H1 (cell line): ENCODE measurements at regions not wholly inside any gene's neighbourhood (a gene's known extent, or its start where the extent isn't known, plus 50 kb on each side); places are given as distances from the start of the nearest gene placed in this dataset.

Experiments used
- CTCF ChIA-PET: fragments of 300-600 bp; sonication (Branson Sonifier 250); formaldehyde crosslinking; loops from one replicate; lab custom pipeline; 2021; ENCODE audit not compliant: partially characterized antibody; lab: Charles Lee
- POLR2A ChIA-PET: fragments of 300-600 bp; sonication (Branson Sonifier 250); formaldehyde crosslinking; loops from one replicate; lab custom pipeline; 2021; ENCODE audit warnings: inconsistent platforms; ENCODE audit not compliant: partially characterized antibody; lab: Charles Lee
- DNase-seq, 2 experiments: peaks; one replicate each; pipeline versions ENCODE4 v3.0.0 to v3.0.0-alpha.2; 2010 to 2022; ENCODE audit warnings: low spot score in 2 of 2, low read depth in 1 of 2, mixed read lengths in 1 of 2
- FAIRE-seq: peaks from 2 replicates; lab custom pipeline; 2011; peaks lifted over from hg19 to GRCh38; lab: Jason Lieb, UNC
- H2AFZ ChIP-seq: 2 replicates; pipeline ENCODE4 v1.8.1; 2012; ENCODE audit warnings: low read length, inconsistent platforms
- H2AK5ac ChIP-seq: 2 replicates; pipeline ENCODE4 v1.6.1; 2013; ENCODE audit warnings: low read depth, low read length
- H2BK120ac ChIP-seq: replicated peaks from 2 replicates; pipeline ENCODE3; 2013; ENCODE audit warnings: low read depth, low read length, inconsistent platforms
- H2BK12ac ChIP-seq: 2 replicates; pipeline ENCODE4 v1.6.1; 2013; ENCODE audit warnings: low read depth, low read length
- H2BK15ac ChIP-seq: 2 replicates; pipeline ENCODE4 v1.6.1; 2013; ENCODE audit warnings: low read length
- H2BK20ac ChIP-seq: 2 replicates; pipeline ENCODE4 v1.6.1; 2013; ENCODE audit warnings: low read length
- H2BK5ac ChIP-seq: 2 replicates; pipeline ENCODE4 v1.6.1; 2013; ENCODE audit warnings: low read depth, low read length
- H3K14ac ChIP-seq: 2 replicates; pipeline ENCODE4 v1.6.1; 2013; ENCODE audit warnings: inconsistent platforms; ENCODE audit not compliant: insufficient read length
- H3K18ac ChIP-seq: 2 replicates; pipeline ENCODE4 v1.6.1; 2013; ENCODE audit warnings: low read length; ENCODE audit errors: extremely low read depth
- H3K23ac ChIP-seq: 2 replicates; pipeline ENCODE4 v1.6.1; 2013; ENCODE audit warnings: inconsistent platforms; ENCODE audit not compliant: insufficient read length
- H3K23me2 ChIP-seq: 2 replicates; pipeline ENCODE4 v1.6.1; 2013; ENCODE audit warnings: low read depth, low read length
- H3K27ac ChIP-seq: 2 replicates; pipeline ENCODE4 v1.6.1; 2011; ENCODE audit warnings: low read depth, low read length, inconsistent platforms
- H3K27me3 ChIP-seq, 4 experiments: replicated peaks in 1 of 4; 1 replicate in 1 of 4; 2 replicates in 3 of 4; pipeline versions ENCODE4 v1.6.1 to v1.8.1; 2011 to 2013; ENCODE audit warnings: low read length in 3 of 4, mild to moderate bottlenecking in 3 of 4, inconsistent platforms in 2 of 4, mixed read lengths in 2 of 4, moderate library complexity in 1 of 4; ENCODE audit not compliant: control insufficient read depth in 3 of 4, insufficient read depth in 3 of 4; ENCODE audit errors: extremely low read depth in 1 of 4
- H3K36me3 ChIP-seq, 4 experiments: 2 replicates each; pipeline versions ENCODE4 v1.6.1 to v1.8.1; 2011 to 2013; ENCODE audit warnings: mild to moderate bottlenecking in 4 of 4, low read length in 3 of 4, moderate library complexity in 2 of 4, control low read depth in 1 of 4, inconsistent platforms in 1 of 4; ENCODE audit not compliant: insufficient read depth in 4 of 4, control insufficient read depth in 2 of 4
- H3K4ac ChIP-seq: replicated peaks from 2 replicates; pipeline ENCODE3; 2013; ENCODE audit warnings: low read length, low read depth, mixed read lengths, inconsistent platforms; ENCODE audit not compliant: insufficient read length
- H3K4me1 ChIP-seq, 4 experiments: replicated peaks in 1 of 4; 1 replicate in 1 of 4; 2 replicates in 3 of 4; pipeline versions ENCODE4 v1.6.1 to v1.8.1; 2011 to 2013; ENCODE audit warnings: low read length in 3 of 4, inconsistent platforms in 2 of 4, mixed read lengths in 1 of 4; ENCODE audit not compliant: insufficient read depth in 4 of 4, control insufficient read depth in 3 of 4
- H3K4me2 ChIP-seq, 2 experiments: 2 replicates each; pipeline versions ENCODE4 v1.6.1 to v1.8.1; 2011 to 2013; ENCODE audit warnings: low read depth in 2 of 2, low read length in 2 of 2, control low read depth in 1 of 2, inconsistent platforms in 1 of 2, mild to moderate bottlenecking in 1 of 2; ENCODE audit not compliant: insufficient read depth in 1 of 2
- H3K4me3 ChIP-seq, 4 experiments: fragments of 200-600, 300-600 bp in 1 of 4; sonication (generic), shearing (Covaris generic), sonication (Bioruptor Twin) in 1 of 4; 2 replicates each; pipeline versions ENCODE4 v1.5.1 to v1.8.1; 2011 to 2016; ENCODE audit warnings: low read length in 4 of 4, low read depth in 3 of 4, control low read depth in 2 of 4, inconsistent platforms in 2 of 4, mild to moderate bottlenecking in 2 of 4, mixed read lengths in 1 of 4, moderate library complexity in 1 of 4; ENCODE audit not compliant: insufficient read depth in 2 of 4; ENCODE audit errors: extremely low read depth in 1 of 4
- H3K56ac ChIP-seq: replicated peaks from 2 replicates; pipeline ENCODE3; 2013; ENCODE audit warnings: low read depth, mild to moderate bottlenecking, mixed read lengths, low read length, inconsistent platforms; ENCODE audit not compliant: insufficient read length
- H3K79me1 ChIP-seq: 2 replicates; pipeline ENCODE4 v1.6.1; 2013; ENCODE audit warnings: low read depth, low read length, control low read depth
- H3K79me2 ChIP-seq, 2 experiments: 2 replicates each; pipeline versions ENCODE4 v1.6.1 to v1.8.1; 2012 to 2013; ENCODE audit warnings: low read length in 2 of 2, mild to moderate bottlenecking in 2 of 2, inconsistent platforms in 1 of 2; ENCODE audit not compliant: insufficient read depth in 2 of 2, control insufficient read depth in 1 of 2
- H3K9ac ChIP-seq, 4 experiments: replicated peaks in 1 of 4; 1 replicate in 1 of 4; 2 replicates in 3 of 4; pipeline versions ENCODE4 v1.6.1 to v1.8.1; 2011 to 2013; ENCODE audit warnings: low read depth in 3 of 4, low read length in 3 of 4, control low read depth in 2 of 4, mild to moderate bottlenecking in 2 of 4, moderate library complexity in 2 of 4, inconsistent platforms in 1 of 4; ENCODE audit errors: extremely low read depth in 1 of 4
- H3K9me3 ChIP-seq, 2 experiments: 2 replicates each; pipeline versions ENCODE4 v1.6.1 to v1.8.1; 2012 to 2013; ENCODE audit warnings: mild to moderate bottlenecking in 2 of 2, moderate library complexity in 2 of 2, control low read depth in 1 of 2, inconsistent platforms in 1 of 2, low read depth in 1 of 2, low read length in 1 of 2, mixed read lengths in 1 of 2; ENCODE audit not compliant: insufficient read depth in 2 of 2
- H4K20me1 ChIP-seq, 2 experiments: replicated peaks in 1 of 2; 2 replicates each; pipeline versions ENCODE3 to v1.8.1; 2011 to 2013; ENCODE audit warnings: inconsistent platforms in 2 of 2, low read length in 2 of 2, mild to moderate bottlenecking in 1 of 2; ENCODE audit not compliant: insufficient read depth in 2 of 2, control insufficient read depth in 1 of 2
- H4K5ac ChIP-seq: 2 replicates; pipeline ENCODE4 v1.6.1; 2013; ENCODE audit warnings: low read length, low read depth, mixed read lengths, inconsistent platforms; ENCODE audit not compliant: insufficient read length
- H4K8ac ChIP-seq: 2 replicates; pipeline ENCODE4 v1.8.0; 2013; ENCODE audit warnings: mild to moderate bottlenecking, moderate library complexity, low read length, inconsistent platforms; ENCODE audit not compliant: insufficient read depth; ENCODE audit errors: extremely low read depth
- H4K91ac ChIP-seq: replicated peaks from 2 replicates; pipeline ENCODE3; 2013; ENCODE audit warnings: low read length, mixed read lengths, inconsistent platforms; ENCODE audit not compliant: insufficient read length
- CHD2 ChIP-seq: IDR thresholded peaks from 2 replicates; pipeline ENCODE4 v1.6.1; 2012; ENCODE audit warnings: low read length, improper control_type of control experiment
- CREB1 ChIP-seq: IDR thresholded peaks from 2 replicates; pipeline ENCODE4 v1.6.1; 2012; ENCODE audit warnings: inconsistent platforms
- CTBP2 ChIP-seq: IDR thresholded peaks from 2 replicates; pipeline ENCODE4 v1.7.0; 2011; ENCODE audit warnings: borderline replicate concordance, mild to moderate bottlenecking, moderate library complexity, mixed read lengths, low read length; ENCODE audit not compliant: insufficient read depth, insufficient read length
- JUND ChIP-seq: IDR thresholded peaks from 2 replicates; pipeline ENCODE4 v1.6.1; 2011; ENCODE audit warnings: mild to moderate bottlenecking, improper control_type of control experiment, low read length
- KDM4A ChIP-seq: IDR thresholded peaks from one replicate; pipeline ENCODE4 v1.7.1; 2012; ENCODE audit warnings: low read depth, mild to moderate bottlenecking, moderate library complexity, low read length, inconsistent platforms; ENCODE audit not compliant: severe bottlenecking
- MAX ChIP-seq: IDR thresholded peaks from 2 replicates; pipeline ENCODE4 v1.6.1; 2012; ENCODE audit warnings: inconsistent platforms
- NANOG ChIP-seq: IDR thresholded peaks from 2 replicates; pipeline ENCODE4 v1.6.1; 2011; ENCODE audit warnings: low read length, low read depth, mild to moderate bottlenecking, inconsistent platforms; ENCODE audit not compliant: insufficient read depth, poor library complexity, severe bottlenecking
- NRF1 ChIP-seq: IDR thresholded peaks from 2 replicates; pipeline ENCODE4 v1.6.1; 2011; ENCODE audit warnings: mild to moderate bottlenecking, low read depth, low read length, improper control_type of control experiment
- POLR2AphosphoS5 ChIP-seq: IDR thresholded peaks from 2 replicates; pipeline ENCODE4 v1.6.1; 2011; ENCODE audit warnings: low read depth, low read length
- RNF2 ChIP-seq: fragments of 200-900, 300-1000 bp; sonication (generic); IDR thresholded peaks from 2 replicates; pipeline ENCODE4 v1.7.1; 2016; ENCODE audit warnings: borderline replicate concordance, low read depth, mild to moderate bottlenecking, antibody characterized with exemption, low read length; ENCODE audit not compliant: poor library complexity, severe bottlenecking; ENCODE audit errors: missing control alignments
- RXRA ChIP-seq: IDR thresholded peaks from 2 replicates; pipeline ENCODE4 v1.6.1; 2011; ENCODE audit warnings: low read depth, mild to moderate bottlenecking, low read length, moderate library complexity; ENCODE audit not compliant: insufficient read depth
- SAP30 ChIP-seq: fragments of 300-600 bp; sonication (generic); IDR thresholded peaks from 2 replicates; pipeline ENCODE4 v1.7.1; 2012; ENCODE audit warnings: low read length, moderate library complexity, mild to moderate bottlenecking, inconsistent platforms; ENCODE audit not compliant: insufficient read depth, insufficient replicate concordance
- SIN3A ChIP-seq, 2 experiments: IDR thresholded peaks in 1 of 2; conservative IDR thresholded peaks in 1 of 2; 2 replicates each; pipeline ENCODE4 v1.6.1; 2011 to 2012; ENCODE audit warnings: low read length in 2 of 2, improper control_type of control experiment in 1 of 2, low read depth in 1 of 2, mild to moderate bottlenecking in 1 of 2
- TAF7 ChIP-seq: optimal IDR thresholded peaks from 2 replicates; pipeline ENCODE3; 2011; ENCODE audit warnings: low read depth, mild to moderate bottlenecking, inconsistent platforms, low read length, moderate library complexity, borderline replicate concordance
- WGBS, 2 experiments: shearing (Covaris generic) in 1 of 2; methylation state at CpG; one replicate each; pipeline versions ENCODE4 v1.1.6 to v1.1.7; 2013 to 2015; ENCODE audit warnings: low lambda C conversion rate in 2 of 2, mixed read lengths in 2 of 2, inconsistent platforms in 1 of 2, low coverage in 1 of 2, missing lambda C conversion rate in 1 of 2; ENCODE audit not compliant: insufficient replicate concordance in 2 of 2, insufficient coverage in 1 of 2, insufficient read length in 1 of 2; ENCODE audit errors: extremely low coverage in 1 of 2, missing lambda C conversion rate in 1 of 2; 5-methylcytosine and 5-hydroxymethylcytosine counted together

- H3K79me1 ChIP-seq: no peaks in the 10 kb centered on the region
- no peak overlapping the region for H2AK5ac ChIP-seq
- H3K56ac ChIP-seq: no peak overlapping the region
- H2BK15ac ChIP-seq: no peak overlapping the region
- no peak overlapping the region for H3K4ac ChIP-seq
- H3K9me3 ChIP-seq: no peaks in the 10 kb centered on the region
- no peak overlapping the region for H3K4me3 ChIP-seq
- 84% methylated on average over 5 of the region's 5 CpGs; no CpG with 5 or more reads in 1 of the 2 experiments for WGBS, 2 experiments
- H3K23me2 ChIP-seq: no peaks in the 10 kb centered on the region
- POLR2A ChIA-PET: interaction anchor here (1.0 kb wide), 1 partner anchor 12 kb away, joined by 3 read pairs; no protein-coding TSS in a partner anchor
- H3K4me2 ChIP-seq: no peak overlapping the region
- H4K8ac ChIP-seq: no peak overlapping the region
- no peak overlapping the region for H3K14ac ChIP-seq
- no peak overlapping the region for H3K18ac ChIP-seq
- CTCF ChIA-PET: interaction anchor here (0.7 to 2.5 kb wide), 12 partner anchors 9 to 194 kb away, joined by 3 to 9 read pairs (median 3); no protein-coding TSS in a partner anchor
- FAIRE-seq: no peak
- H3K27ac ChIP-seq: no peak overlapping the region
- H3K9ac ChIP-seq: no peak overlapping the region
- no peak overlapping the region for H4K5ac ChIP-seq
- no peak overlapping the region for H4K91ac ChIP-seq
- H2BK20ac ChIP-seq: no peak overlapping the region
- H3K23ac ChIP-seq: no peak overlapping the region
- H2AFZ ChIP-seq: no peak overlapping the region
- H2BK120ac ChIP-seq: no peak overlapping the region
- peaks cover 1 to 10% (median 4%) of the 10 kb centered on the region in 4 experiments; a peak in 6 of 7 replicates for H3K4me1 ChIP-seq
- no peak for DNase-seq
- no peaks in the 10 kb centered on the region for H3K79me2 ChIP-seq
- H4K20me1 ChIP-seq: no peaks in the 10 kb centered on the region
- H3K27me3 ChIP-seq: no peaks in the 10 kb centered on the region
- no peaks in the 10 kb centered on the region for H3K36me3 ChIP-seq
- no peak overlapping the region for H2BK5ac ChIP-seq
- no peak overlapping the region for H2BK12ac ChIP-seq
- TF ChIP-seq NANOG: no peak
- TF ChIP-seq RNF2: no peak
- TF ChIP-seq RXRA: no peak
- TF ChIP-seq CREB1: no peak
- no peak for TF ChIP-seq JUND
- TF ChIP-seq TAF7: no peak
- TF ChIP-seq POLR2AphosphoS5: no peak
- TF ChIP-seq SAP30: no peak
- TF ChIP-seq KDM4A: no peak
- TF ChIP-seq CHD2: no peak
- no peak for TF ChIP-seq NRF1
- TF ChIP-seq SIN3A (conservative IDR thresholded peaks at IDR 0.05 in 1 of 2, IDR thresholded peaks at IDR 0.05 in 1 of 2; ENCODE audit: low read depth in 1 of 2, low read length in 2 of 2): no peak
- TF ChIP-seq MAX: no peak
- TF ChIP-seq CTBP2: no peak
Measured at GRCh38 chr6:90372450-90372849, 75.8 kb upstream of the BACH2 start.
